ENCODE measurements at regions not wholly inside any gene's neighbourhood (a gene's known extent, or its start where the extent isn't known, plus 50 kb on each side); places are given as distances from the start of the nearest gene placed in this dataset.

DNA sequence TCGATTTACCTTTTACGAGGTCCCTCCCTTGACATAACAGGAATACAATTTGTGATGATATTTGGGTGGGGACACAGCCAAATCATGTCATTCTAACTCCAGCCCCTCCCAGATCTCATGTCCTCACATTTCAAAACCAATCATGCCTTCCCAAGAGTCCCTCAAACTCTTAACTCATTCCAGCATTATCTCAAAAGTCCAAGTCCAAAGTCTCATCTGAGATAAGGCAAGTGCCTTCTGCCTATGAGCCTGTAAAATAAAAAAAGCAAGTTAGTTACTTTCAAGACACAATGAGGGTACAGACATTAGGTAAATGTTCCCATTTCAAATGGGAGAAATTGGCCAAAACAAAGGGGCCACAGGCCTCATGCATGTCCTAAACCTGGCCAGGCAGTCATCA lies 381.1 kb downstream of the PIK3C3 start:
- TF ChIP-seq, protein P1, sequence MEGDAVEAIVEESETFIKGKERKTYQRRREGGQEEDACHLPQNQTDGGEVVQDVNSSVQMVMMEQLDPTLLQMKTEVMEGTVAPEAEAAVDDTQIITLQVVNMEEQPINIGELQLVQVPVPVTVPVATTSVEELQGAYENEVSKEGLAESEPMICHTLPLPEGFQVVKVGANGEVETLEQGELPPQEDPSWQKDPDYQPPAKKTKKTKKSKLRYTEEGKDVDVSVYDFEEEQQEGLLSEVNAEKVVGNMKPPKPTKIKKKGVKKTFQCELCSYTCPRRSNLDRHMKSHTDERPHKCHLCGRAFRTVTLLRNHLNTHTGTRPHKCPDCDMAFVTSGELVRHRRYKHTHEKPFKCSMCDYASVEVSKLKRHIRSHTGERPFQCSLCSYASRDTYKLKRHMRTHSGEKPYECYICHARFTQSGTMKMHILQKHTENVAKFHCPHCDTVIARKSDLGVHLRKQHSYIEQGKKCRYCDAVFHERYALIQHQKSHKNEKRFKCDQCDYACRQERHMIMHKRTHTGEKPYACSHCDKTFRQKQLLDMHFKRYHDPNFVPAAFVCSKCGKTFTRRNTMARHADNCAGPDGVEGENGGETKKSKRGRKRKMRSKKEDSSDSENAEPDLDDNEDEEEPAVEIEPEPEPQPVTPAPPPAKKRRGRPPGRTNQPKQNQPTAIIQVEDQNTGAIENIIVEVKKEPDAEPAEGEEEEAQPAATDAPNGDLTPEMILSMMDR (IDR thresholded peaks at IDR 0.05), result no peak
- TF ChIP-seq POLR2A (IDR thresholded peaks at IDR 0.05), result no peak
